K562 (cell line): ENCODE measurements at regions not wholly inside any gene's neighbourhood (a gene's known extent, or its start where the extent isn't known, plus 50 kb on each side); places are given as distances from the start of the nearest gene placed in this dataset.

Experiments
- ASH1L ChIP-seq: fragments of 450-650 bp; IDR thresholded peaks from 2 replicates; pipeline ENCODE4 v1.6.1; 2018; ENCODE audit warnings: borderline replicate concordance, mild to moderate bottlenecking, low read depth; ENCODE audit not compliant: partially characterized antibody
- BMI1 ChIP-seq: fragments of 150-350 bp; IDR thresholded peaks from 2 replicates; pipeline ENCODE4 v1.6.1; 2014; ENCODE audit warnings: low read length
- CCAR2 ChIP-seq: fragments of 200-400 bp; formaldehyde crosslinking; IDR thresholded peaks from 2 replicates; pipeline ENCODE4 v1.6.1; 2017; ENCODE audit warnings: mild to moderate bottlenecking, low read depth, low read length
- CHD2 ChIP-seq: IDR thresholded peaks from 2 replicates; pipeline ENCODE4 v1.6.1; 2011; ENCODE audit warnings: low read depth, low read length
- CTBP1 ChIP-seq: fragments of 450-650 bp; IDR thresholded peaks from 2 replicates; pipeline ENCODE4 v1.6.1; 2016; ENCODE audit warnings: borderline replicate concordance
- CXXC5 ChIP-seq: fragments of 250-450 bp; sonication (Bioruptor Pico); IDR thresholded peaks from 2 replicates; pipeline ENCODE4 v1.8.0; 2022; ENCODE audit warnings: inconsistent platforms, mild to moderate bottlenecking, moderate library complexity
- E2F6 ChIP-seq, 2 experiments: IDR thresholded peaks; 2 replicates each; pipeline ENCODE4 v1.6.1; 2011; ENCODE audit warnings: borderline replicate concordance in 1 of 2, control low read depth in 1 of 2, low read depth in 1 of 2, low read length in 1 of 2, mild to moderate bottlenecking in 1 of 2, mixed read lengths in 1 of 2, moderate library complexity in 1 of 2; ENCODE audit not compliant: insufficient read depth in 1 of 2, insufficient read length in 1 of 2, poor library complexity in 1 of 2, severe bottlenecking in 1 of 2; ENCODE audit errors: extremely low read depth in 1 of 2
- GMEB1 ChIP-seq: fragments of 250-450 bp; sonication (Bioruptor Pico); IDR thresholded peaks from 2 replicates; pipeline ENCODE4 v1.4.0; 2020; ENCODE audit warnings: mild to moderate bottlenecking
- GTF2A2 ChIP-seq: IDR thresholded peaks from 2 replicates; pipeline ENCODE4 v1.6.1; 2016; ENCODE audit warnings: mild to moderate bottlenecking, missing genetic modification characterization, missing compliant biosample characterization
- HDAC6 ChIP-seq: IDR thresholded peaks from 2 replicates; pipeline ENCODE4 v1.6.1; 2012; ENCODE audit warnings: low read depth, mild to moderate bottlenecking, control low read depth, inconsistent platforms, low read length, moderate library complexity
- HINFP ChIP-seq: fragments of 450-650 bp; conservative IDR thresholded peaks from 2 replicates; pipeline ENCODE4 v1.6.1; 2016; ENCODE audit warnings: missing genetic modification characterization, low read depth, mild to moderate bottlenecking, control low read depth, missing compliant biosample characterization
- KLF6 ChIP-seq: fragments of 250-450 bp; sonication (Bioruptor Pico); IDR thresholded peaks from 2 replicates; pipeline ENCODE4 v1.4.0; 2020; ENCODE audit warnings: mild to moderate bottlenecking, moderate library complexity, borderline replicate concordance
- LEF1 ChIP-seq: fragments of 450-650 bp; IDR thresholded peaks from 2 replicates; pipeline ENCODE4 v1.6.1; 2016; ENCODE audit warnings: mild to moderate bottlenecking
- RFX5 ChIP-seq: IDR thresholded peaks from 2 replicates; pipeline ENCODE4 v1.6.1; 2011; ENCODE audit warnings: low read depth, mild to moderate bottlenecking, improper control_type of control experiment, low read length
- SMARCC2 ChIP-seq: fragments of 450-650 bp; IDR thresholded peaks from 2 replicates; pipeline ENCODE4 v1.6.1; 2017; ENCODE audit warnings: antibody characterized with exemption, moderate library complexity, mild to moderate bottlenecking, low read depth
- TSHZ1 ChIP-seq: fragments of 250-450 bp; sonication (Bioruptor Pico); IDR thresholded peaks from 2 replicates; pipeline ENCODE4 v1.4.0; 2020; ENCODE audit warnings: mild to moderate bottlenecking, moderate library complexity
- ZNF134 ChIP-seq: fragments of 250-450 bp; sonication (Bioruptor Pico); conservative IDR thresholded peaks from 2 replicates; pipeline ENCODE4 v1.4.0; 2020
- ZNF449 ChIP-seq: fragments of 250-450 bp; sonication (Bioruptor Pico); IDR thresholded peaks from 2 replicates; pipeline ENCODE4 v1.8.0; 2022; ENCODE audit warnings: moderate library complexity, mild to moderate bottlenecking, inconsistent platforms
- ZNF707 ChIP-seq: fragments of 250-450 bp; sonication (Bioruptor Pico); conservative IDR thresholded peaks from 2 replicates; pipeline ENCODE4 v1.8.0; 2022; ENCODE audit warnings: inconsistent platforms, mild to moderate bottlenecking, moderate library complexity

- TF ChIP-seq TSHZ1 (no peak), CHD2 (no peak), HINFP (tag) (no peak), ZNF134 (peak; percentile 87), LEF1 (peak; percentile 41; the same call in 1 of the 2 replicates), CCAR2 (no peak), CTBP1 (peak; percentile 61; the same call in 1 of the 2 replicates), GMEB1 (CRISPR knock-in tag) (no peak), ZNF707 (CRISPR knock-in tag) (no peak), ASH1L (no peak), E2F6 (IDR thresholded peaks at IDR 0.05; ENCODE audit: borderline replicate concordance in 1 of 2, extremely low read depth in 1 of 2, insufficient read depth in 1 of 2, insufficient read length in 1 of 2, low read depth in 1 of 2, low read length in 1 of 2, poor library complexity in 1 of 2, severe bottlenecking in 1 of 2) (no peak), CXXC5 (peak; percentile 27), KLF6 (CRISPR knock-in tag) (no peak), HDAC6 (no peak), SMARCC2 (peak; percentile 28; the same call in 1 of the 2 replicates), BMI1 (no peak), GTF2A2 (no peak), RFX5 (no peak), ZNF449 (no peak)
These were observed 302.4 kb upstream of the NFE2L3 start (continued) for GRCh38 chr7:25849500-25850184.
